B cell (primary cell): ENCODE measurements at regions not wholly inside any gene's neighbourhood (a gene's known extent, or its start where the extent isn't known, plus 50 kb on each side); places are given as distances from the start of the nearest gene placed in this dataset.

Experiments used
- EZH2 ChIP-seq: IDR thresholded peaks from 2 replicates; pipeline ENCODE4 v1.6.1; 2012; ENCODE audit warnings: borderline replicate concordance, low read depth, mild to moderate bottlenecking, moderate library complexity, low read length; ENCODE audit not compliant: insufficient read depth, poor library complexity, severe bottlenecking
- TF ChIP-seq, protein P1 (sequence below): fragments of 200-600 bp; IDR thresholded peaks from one replicate; pipeline ENCODE4 v1.8.0; 2022; ENCODE audit warnings: antibody characterized with exemption, mild to moderate bottlenecking

DNA sequence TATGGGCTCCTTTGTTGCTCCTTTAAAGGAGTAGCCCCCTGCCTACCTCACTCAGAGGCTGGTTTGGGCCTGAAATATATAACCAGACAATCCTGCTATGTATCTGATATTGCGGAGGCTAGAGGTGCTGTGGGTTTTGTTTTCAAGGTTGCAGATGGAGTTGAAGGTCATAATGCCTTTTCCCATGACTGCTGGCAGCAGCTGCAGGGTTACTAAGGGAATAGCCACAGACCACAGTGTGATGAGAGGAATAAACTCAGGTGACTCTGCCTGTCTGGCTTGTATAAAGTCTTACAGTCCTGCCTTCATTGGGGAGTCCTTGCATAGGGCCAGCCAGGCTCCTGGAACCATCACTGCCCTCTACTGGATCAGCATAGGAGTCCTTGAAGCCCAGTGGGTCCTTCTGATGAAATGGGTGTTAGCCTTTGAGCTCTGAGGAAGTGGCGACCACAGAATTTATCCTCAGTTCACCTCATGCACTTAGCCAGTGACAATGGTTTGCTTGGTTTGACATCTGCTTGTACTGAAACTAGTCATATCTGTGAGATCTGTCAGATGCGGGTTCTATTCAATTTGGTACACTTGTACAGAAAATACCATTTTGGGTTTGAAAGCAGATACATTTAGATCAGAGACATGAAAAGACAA, 174.4 kb upstream of the HMCN1 start:
- TF ChIP-seq, protein P1, sequence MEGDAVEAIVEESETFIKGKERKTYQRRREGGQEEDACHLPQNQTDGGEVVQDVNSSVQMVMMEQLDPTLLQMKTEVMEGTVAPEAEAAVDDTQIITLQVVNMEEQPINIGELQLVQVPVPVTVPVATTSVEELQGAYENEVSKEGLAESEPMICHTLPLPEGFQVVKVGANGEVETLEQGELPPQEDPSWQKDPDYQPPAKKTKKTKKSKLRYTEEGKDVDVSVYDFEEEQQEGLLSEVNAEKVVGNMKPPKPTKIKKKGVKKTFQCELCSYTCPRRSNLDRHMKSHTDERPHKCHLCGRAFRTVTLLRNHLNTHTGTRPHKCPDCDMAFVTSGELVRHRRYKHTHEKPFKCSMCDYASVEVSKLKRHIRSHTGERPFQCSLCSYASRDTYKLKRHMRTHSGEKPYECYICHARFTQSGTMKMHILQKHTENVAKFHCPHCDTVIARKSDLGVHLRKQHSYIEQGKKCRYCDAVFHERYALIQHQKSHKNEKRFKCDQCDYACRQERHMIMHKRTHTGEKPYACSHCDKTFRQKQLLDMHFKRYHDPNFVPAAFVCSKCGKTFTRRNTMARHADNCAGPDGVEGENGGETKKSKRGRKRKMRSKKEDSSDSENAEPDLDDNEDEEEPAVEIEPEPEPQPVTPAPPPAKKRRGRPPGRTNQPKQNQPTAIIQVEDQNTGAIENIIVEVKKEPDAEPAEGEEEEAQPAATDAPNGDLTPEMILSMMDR: no peak
- TF ChIP-seq EZH2: no peak
